Hepatocyte (in vitro differentiated cells): ENCODE measurements at regions not wholly inside any gene's neighbourhood (a gene's known extent, or its start where the extent isn't known, plus 50 kb on each side); places are given as distances from the start of the nearest gene placed in this dataset.

Source experiments
- EZH2 ChIP-seq: fragments of 200-600 bp; sonication (generic); IDR thresholded peaks from 2 replicates; pipeline ENCODE4 v1.6.1; 2016; ENCODE audit warnings: antibody characterized with exemption, mild to moderate bottlenecking, borderline replicate concordance
- EZH2phosphoT487 ChIP-seq: fragments of 200-600 bp; sonication (generic); IDR thresholded peaks from one replicate; pipeline ENCODE4 v1.6.1; 2018; ENCODE audit warnings: antibody characterized with exemption, mild to moderate bottlenecking, low read depth, moderate library complexity; ENCODE audit not compliant: unreplicated experiment, severe bottlenecking
- TF ChIP-seq, protein P1 (sequence below): fragments of 200-600 bp; sonication (generic); IDR thresholded peaks from 2 replicates; pipeline ENCODE4 v1.5.1; 2016; ENCODE audit warnings: antibody characterized with exemption, mild to moderate bottlenecking; ENCODE audit not compliant: poor library complexity

DNA sequence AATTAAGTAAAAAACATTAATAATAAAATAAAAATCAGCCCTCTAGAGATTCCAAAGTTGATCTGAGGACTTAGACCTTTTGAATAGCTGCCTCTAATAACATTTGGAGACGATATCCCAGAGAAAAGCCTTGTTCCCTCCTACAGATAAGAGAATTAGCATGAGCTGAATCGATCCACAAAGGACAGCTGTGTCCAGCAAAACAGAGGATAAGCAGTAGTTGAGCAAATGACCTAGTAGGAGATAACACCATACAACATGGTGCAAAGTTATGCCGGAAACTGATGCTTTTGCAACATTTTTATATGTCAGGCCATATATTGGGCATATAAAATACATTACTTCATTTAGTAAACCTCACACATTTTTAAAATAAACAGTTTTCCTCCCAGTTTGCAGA, 212.2 kb upstream of the PRR16 start:
- TF ChIP-seq EZH2 (no peak), EZH2phosphoT487 (no peak)
- TF ChIP-seq, protein P1, sequence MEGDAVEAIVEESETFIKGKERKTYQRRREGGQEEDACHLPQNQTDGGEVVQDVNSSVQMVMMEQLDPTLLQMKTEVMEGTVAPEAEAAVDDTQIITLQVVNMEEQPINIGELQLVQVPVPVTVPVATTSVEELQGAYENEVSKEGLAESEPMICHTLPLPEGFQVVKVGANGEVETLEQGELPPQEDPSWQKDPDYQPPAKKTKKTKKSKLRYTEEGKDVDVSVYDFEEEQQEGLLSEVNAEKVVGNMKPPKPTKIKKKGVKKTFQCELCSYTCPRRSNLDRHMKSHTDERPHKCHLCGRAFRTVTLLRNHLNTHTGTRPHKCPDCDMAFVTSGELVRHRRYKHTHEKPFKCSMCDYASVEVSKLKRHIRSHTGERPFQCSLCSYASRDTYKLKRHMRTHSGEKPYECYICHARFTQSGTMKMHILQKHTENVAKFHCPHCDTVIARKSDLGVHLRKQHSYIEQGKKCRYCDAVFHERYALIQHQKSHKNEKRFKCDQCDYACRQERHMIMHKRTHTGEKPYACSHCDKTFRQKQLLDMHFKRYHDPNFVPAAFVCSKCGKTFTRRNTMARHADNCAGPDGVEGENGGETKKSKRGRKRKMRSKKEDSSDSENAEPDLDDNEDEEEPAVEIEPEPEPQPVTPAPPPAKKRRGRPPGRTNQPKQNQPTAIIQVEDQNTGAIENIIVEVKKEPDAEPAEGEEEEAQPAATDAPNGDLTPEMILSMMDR, result no peak
